ENCODE measurements at regions not wholly inside any gene's neighbourhood (a gene's known extent, or its start where the extent isn't known, plus 50 kb on each side); places are given as distances from the start of the nearest gene placed in this dataset.

DNA sequence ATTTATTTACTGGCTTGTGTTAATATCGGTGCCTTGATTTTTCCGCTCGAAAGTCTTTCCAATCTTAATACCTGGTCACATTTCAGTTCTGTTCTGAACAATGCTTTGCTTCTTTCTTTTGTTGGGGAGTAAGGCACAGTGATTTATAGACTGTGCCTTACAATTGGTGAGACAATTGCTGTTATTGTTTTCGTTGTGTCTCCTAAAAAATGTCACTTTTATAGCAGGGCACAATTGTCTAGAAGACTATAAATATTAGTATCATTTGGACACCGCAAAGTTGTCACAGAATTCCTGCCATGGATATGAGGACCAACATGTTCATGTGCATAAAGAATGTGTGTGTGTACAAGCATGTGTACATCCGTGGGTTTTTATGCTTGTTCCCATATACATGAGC, 231.9 kb downstream of the INSIG2 start:
- TF ChIP-seq, protein P1, sequence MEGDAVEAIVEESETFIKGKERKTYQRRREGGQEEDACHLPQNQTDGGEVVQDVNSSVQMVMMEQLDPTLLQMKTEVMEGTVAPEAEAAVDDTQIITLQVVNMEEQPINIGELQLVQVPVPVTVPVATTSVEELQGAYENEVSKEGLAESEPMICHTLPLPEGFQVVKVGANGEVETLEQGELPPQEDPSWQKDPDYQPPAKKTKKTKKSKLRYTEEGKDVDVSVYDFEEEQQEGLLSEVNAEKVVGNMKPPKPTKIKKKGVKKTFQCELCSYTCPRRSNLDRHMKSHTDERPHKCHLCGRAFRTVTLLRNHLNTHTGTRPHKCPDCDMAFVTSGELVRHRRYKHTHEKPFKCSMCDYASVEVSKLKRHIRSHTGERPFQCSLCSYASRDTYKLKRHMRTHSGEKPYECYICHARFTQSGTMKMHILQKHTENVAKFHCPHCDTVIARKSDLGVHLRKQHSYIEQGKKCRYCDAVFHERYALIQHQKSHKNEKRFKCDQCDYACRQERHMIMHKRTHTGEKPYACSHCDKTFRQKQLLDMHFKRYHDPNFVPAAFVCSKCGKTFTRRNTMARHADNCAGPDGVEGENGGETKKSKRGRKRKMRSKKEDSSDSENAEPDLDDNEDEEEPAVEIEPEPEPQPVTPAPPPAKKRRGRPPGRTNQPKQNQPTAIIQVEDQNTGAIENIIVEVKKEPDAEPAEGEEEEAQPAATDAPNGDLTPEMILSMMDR (conservative IDR thresholded peaks at IDR 0.05; ENCODE audit: low read length) = no peak
- TF ChIP-seq EZH2phosphoT487 (IDR thresholded peaks at IDR 0.05; ENCODE audit: borderline replicate concordance) = no peak
